ENCODE measurements at regions not wholly inside any gene's neighbourhood (a gene's known extent, or its start where the extent isn't known, plus 50 kb on each side); places are given as distances from the start of the nearest gene placed in this dataset.

- no peak for TF ChIP-seq CTCF (IDR thresholded peaks at IDR 0.05; ENCODE audit: partially characterized antibody, unreplicated experiment)
- no peak overlapping the region for H3K27ac Mint-ChIP-seq (ENCODE audit: unreplicated experiment)
- H3K36me3 Mint-ChIP-seq (ENCODE audit: unreplicated experiment): no peaks in the 10 kb centered on the region
- H3K9me3 Mint-ChIP-seq (ENCODE audit: unreplicated experiment): no peaks in the 10 kb centered on the region
- no peak overlapping the region for H3K4me3 Mint-ChIP-seq (ENCODE audit: unreplicated experiment)
- no peak for DNase-seq
- H3K4me1 Mint-ChIP-seq (ENCODE audit: low read depth, unreplicated experiment): peaks cover 2% of the 10 kb centered on the region
- H3K27me3 Mint-ChIP-seq (ENCODE audit: unreplicated experiment): no peaks in the 10 kb centered on the region
Observed at GRCh38 chr2:150598383-150598782, 110.9 kb upstream of the RND3 start.

GRCh38 chr2:150595803-150596470, 108.5 kb upstream of the RND3 start:
- no peaks in the 10 kb centered on the region for H3K36me3 Mint-ChIP-seq (ENCODE audit: unreplicated experiment)
- DNase-seq: no peak
- H3K4me1 Mint-ChIP-seq (ENCODE audit: low read depth, unreplicated experiment): peaks cover 2% of the 10 kb centered on the region
- H3K4me3 Mint-ChIP-seq (ENCODE audit: unreplicated experiment): no peak overlapping the region
- H3K9me3 Mint-ChIP-seq (ENCODE audit: unreplicated experiment): no peaks in the 10 kb centered on the region
- no peak for TF ChIP-seq CTCF (IDR thresholded peaks at IDR 0.05; ENCODE audit: partially characterized antibody, unreplicated experiment)
- peaks cover 2% of the 10 kb centered on the region for H3K27me3 Mint-ChIP-seq (ENCODE audit: unreplicated experiment)
- no peak overlapping the region for H3K27ac Mint-ChIP-seq (ENCODE audit: unreplicated experiment)

GRCh38 chr2:150594299-150594698, 106.8 kb upstream of the RND3 start:
- peaks cover 2% of the 10 kb centered on the region for H3K4me1 Mint-ChIP-seq (ENCODE audit: low read depth, unreplicated experiment)
- no peaks in the 10 kb centered on the region for H3K9me3 Mint-ChIP-seq (ENCODE audit: unreplicated experiment)
- no peak overlapping the region for H3K27ac Mint-ChIP-seq (ENCODE audit: unreplicated experiment)
- DNase-seq: no peak
- H3K36me3 Mint-ChIP-seq (ENCODE audit: unreplicated experiment): no peaks in the 10 kb centered on the region
- no peak overlapping the region for H3K4me3 Mint-ChIP-seq (ENCODE audit: unreplicated experiment)
- H3K27me3 Mint-ChIP-seq (ENCODE audit: unreplicated experiment): peaks cover 2% of the 10 kb centered on the region
- no peak for TF ChIP-seq CTCF (IDR thresholded peaks at IDR 0.05; ENCODE audit: partially characterized antibody, unreplicated experiment)

GRCh38 chr2:150591496-150592285, 104.2 kb upstream of the RND3 start:
- no peaks in the 10 kb centered on the region for H3K9me3 Mint-ChIP-seq (ENCODE audit: unreplicated experiment)
- no peak for DNase-seq
- peaks cover 2% of the 10 kb centered on the region for H3K27me3 Mint-ChIP-seq (ENCODE audit: unreplicated experiment)
- H3K4me3 Mint-ChIP-seq (ENCODE audit: unreplicated experiment): no peak overlapping the region
- H3K27ac Mint-ChIP-seq (ENCODE audit: unreplicated experiment): no peak overlapping the region
- no peak for TF ChIP-seq CTCF (IDR thresholded peaks at IDR 0.05; ENCODE audit: partially characterized antibody, unreplicated experiment)
- no peaks in the 10 kb centered on the region for H3K4me1 Mint-ChIP-seq (ENCODE audit: low read depth, unreplicated experiment)
- no peaks in the 10 kb centered on the region for H3K36me3 Mint-ChIP-seq (ENCODE audit: unreplicated experiment)

- H3K36me3 Mint-ChIP-seq (ENCODE audit: unreplicated experiment): no peaks in the 10 kb centered on the region
- TF ChIP-seq CTCF (IDR thresholded peaks at IDR 0.05; ENCODE audit: partially characterized antibody, unreplicated experiment): no peak
- no peaks in the 10 kb centered on the region for H3K9me3 Mint-ChIP-seq (ENCODE audit: unreplicated experiment)
- no peak overlapping the region for H3K4me3 Mint-ChIP-seq (ENCODE audit: unreplicated experiment)
- DNase-seq: no peak
- H3K4me1 Mint-ChIP-seq (ENCODE audit: low read depth, unreplicated experiment): no peaks in the 10 kb centered on the region
- H3K27me3 Mint-ChIP-seq (ENCODE audit: unreplicated experiment): peaks cover 2% of the 10 kb centered on the region
- H3K27ac Mint-ChIP-seq (ENCODE audit: unreplicated experiment): no peak overlapping the region
Observed at GRCh38 chr2:150589681-150590080, 102.2 kb upstream of the RND3 start.

All from glutamatergic neuron (in vitro differentiated cells).